ENCODE measurements at regions not wholly inside any gene's neighbourhood (a gene's known extent, or its start where the extent isn't known, plus 50 kb on each side); places are given as distances from the start of the nearest gene placed in this dataset.

- Histone ChIP-seq H3K27me3 (ENCODE audit: control insufficient read depth in 3 of 3, insufficient read depth in 3 of 3, low read depth in 1 of 3, low read length in 3 of 3) (peaks cover 0 to 18% (median 0%) of the 10 kb centered on the region in 3 experiments), H3K9ac (ENCODE audit: low read depth, low read length, poor library complexity) (no peak overlapping the region), H3K23ac (ENCODE audit: low read depth, low read length, poor library complexity) (no peak overlapping the region), H3K4me3 (ENCODE audit: low read length in 2 of 2) (no peak overlapping the region), H3K4me1 (ENCODE audit: control insufficient read depth in 2 of 2, insufficient read depth in 1 of 2, low read depth in 1 of 2, low read length in 2 of 2) (no peaks in the 10 kb centered on the region), H3K79me1 (ENCODE audit: low read depth, low read length) (no peaks in the 10 kb centered on the region), H2BK15ac (ENCODE audit: low read length) (no peak overlapping the region), H2BK5ac (ENCODE audit: low read length) (no peak overlapping the region), H3K4me2 (ENCODE audit: insufficient read depth, low read length, poor library complexity, severe bottlenecking) (no peak overlapping the region), H3K9me3 (replicated peaks in 1 of 2; ENCODE audit: control insufficient read depth in 2 of 2, insufficient read depth in 1 of 2, low read depth in 1 of 2, low read length in 2 of 2) (no peaks in the 10 kb centered on the region), H4K91ac (ENCODE audit: low read depth, low read length, poor library complexity) (no peak overlapping the region), H3K27ac (replicated peaks; ENCODE audit: low read length) (no peak overlapping the region), H3K18ac (ENCODE audit: low read length) (no peak overlapping the region), H2BK12ac (ENCODE audit: low read length) (no peak overlapping the region), H3K14ac (ENCODE audit: low read length) (no peak overlapping the region), H3K36me3 (replicated peaks in 1 of 2; ENCODE audit: control insufficient read depth in 2 of 2, insufficient read depth in 2 of 2, low read length in 2 of 2) (no peaks in the 10 kb centered on the region), H2AFZ (ENCODE audit: low read length) (peak overlapping the region; percentile 41), H3K4ac (ENCODE audit: low read length) (no peak overlapping the region), H4K8ac (ENCODE audit: low read depth, low read length) (no peak overlapping the region), H2BK120ac (ENCODE audit: low read depth, low read length) (peak overlapping the region; percentile 25), H2AK5ac (ENCODE audit: low read depth, low read length) (no peak overlapping the region)
- DNase-seq (ENCODE audit: low spot score) = no peak
- WGBS, 2 donors (ENCODE audit: extremely low coverage in 2 of 2, insufficient read length in 2 of 2, insufficient replicate concordance in 1 of 2) = no CpG with 5 or more reads among the region's 16 CpGs
Measured at GRCh38 chr1:22292011-22292788, 149.3 kb upstream of the WNT4 start.

- Histone ChIP-seq H3K4me2 (ENCODE audit: insufficient read depth, low read length, poor library complexity, severe bottlenecking) (no peak overlapping the region), H3K27me3 (ENCODE audit: control insufficient read depth in 3 of 3, insufficient read depth in 3 of 3, low read depth in 1 of 3, low read length in 3 of 3) (peaks cover 0 to 15% (median 0%) of the 10 kb centered on the region in 3 experiments), H3K4me3 (ENCODE audit: low read length in 2 of 2) (no peak overlapping the region), H3K23ac (ENCODE audit: low read depth, low read length, poor library complexity) (no peak overlapping the region), H3K9ac (ENCODE audit: low read depth, low read length, poor library complexity) (no peak overlapping the region), H2BK120ac (ENCODE audit: low read depth, low read length) (no peak overlapping the region), H2AFZ (ENCODE audit: low read length) (no peak overlapping the region), H3K14ac (ENCODE audit: low read length) (no peak overlapping the region), H3K79me1 (ENCODE audit: low read depth, low read length) (no peaks in the 10 kb centered on the region), H3K36me3 (replicated peaks in 1 of 2; ENCODE audit: control insufficient read depth in 2 of 2, insufficient read depth in 2 of 2, low read length in 2 of 2) (no peaks in the 10 kb centered on the region), H4K91ac (ENCODE audit: low read depth, low read length, poor library complexity) (no peak overlapping the region), H2AK5ac (ENCODE audit: low read depth, low read length) (no peak overlapping the region), H2BK12ac (ENCODE audit: low read length) (no peak overlapping the region), H3K4me1 (ENCODE audit: control insufficient read depth in 2 of 2, insufficient read depth in 1 of 2, low read depth in 1 of 2, low read length in 2 of 2) (no peaks in the 10 kb centered on the region), H2BK15ac (ENCODE audit: low read length) (no peak overlapping the region), H3K18ac (ENCODE audit: low read length) (no peak overlapping the region), H2BK5ac (ENCODE audit: low read length) (no peak overlapping the region), H4K8ac (ENCODE audit: low read depth, low read length) (no peak overlapping the region), H3K4ac (ENCODE audit: low read length) (no peak overlapping the region), H3K9me3 (replicated peaks in 1 of 2; ENCODE audit: control insufficient read depth in 2 of 2, insufficient read depth in 1 of 2, low read depth in 1 of 2, low read length in 2 of 2) (no peaks in the 10 kb centered on the region), H3K27ac (replicated peaks; ENCODE audit: low read length) (no peak overlapping the region)
- no peak for DNase-seq (ENCODE audit: low spot score)
- WGBS, 2 donors (ENCODE audit: extremely low coverage in 2 of 2, insufficient read length in 2 of 2, insufficient replicate concordance in 1 of 2) = no CpG with 5 or more reads among the region's 2 CpGs
Measured at GRCh38 chr1:22295396-22295795, 152.5 kb upstream of the WNT4 start.

- no peak overlapping the region for H3K23ac ChIP-seq (ENCODE audit: low read depth, low read length, poor library complexity)
- no peak overlapping the region for H3K4me3 ChIP-seq (ENCODE audit: low read length in 2 of 2)
- H3K4ac ChIP-seq (ENCODE audit: low read length) = no peak overlapping the region
- H2BK12ac ChIP-seq (ENCODE audit: low read length) = no peak overlapping the region
- no peak overlapping the region for H3K9ac ChIP-seq (ENCODE audit: low read depth, low read length, poor library complexity)
- no peak overlapping the region for H4K91ac ChIP-seq (ENCODE audit: low read depth, low read length, poor library complexity)
- H2BK5ac ChIP-seq (ENCODE audit: low read length) = no peak overlapping the region
- H3K4me2 ChIP-seq (ENCODE audit: insufficient read depth, low read length, poor library complexity, severe bottlenecking) = no peak overlapping the region
- no peak for DNase-seq (ENCODE audit: low spot score)
- H2BK15ac ChIP-seq (ENCODE audit: low read length) = no peak overlapping the region
- WGBS, 2 donors (ENCODE audit: extremely low coverage in 2 of 2, insufficient read length in 2 of 2, insufficient replicate concordance in 1 of 2) = no CpG with 5 or more reads among the region's 8 CpGs
- H4K8ac ChIP-seq (ENCODE audit: low read depth, low read length) = no peak overlapping the region
- no peak overlapping the region for H2BK120ac ChIP-seq (ENCODE audit: low read depth, low read length)
- peaks cover 0 to 15% (median 0%) of the 10 kb centered on the region in 3 experiments for H3K27me3 ChIP-seq (ENCODE audit: control insufficient read depth in 3 of 3, insufficient read depth in 3 of 3, low read depth in 1 of 3, low read length in 3 of 3)
- H2AFZ ChIP-seq (ENCODE audit: low read length) = no peak overlapping the region
- no peak overlapping the region for H3K14ac ChIP-seq (ENCODE audit: low read length)
- no peak overlapping the region for H3K27ac ChIP-seq (replicated peaks; ENCODE audit: low read length)
- no peaks in the 10 kb centered on the region for H3K4me1 ChIP-seq (ENCODE audit: control insufficient read depth in 2 of 2, insufficient read depth in 1 of 2, low read depth in 1 of 2, low read length in 2 of 2)
- H3K18ac ChIP-seq (ENCODE audit: low read length) = no peak overlapping the region
- H3K9me3 ChIP-seq (replicated peaks in 1 of 2; ENCODE audit: control insufficient read depth in 2 of 2, insufficient read depth in 1 of 2, low read depth in 1 of 2, low read length in 2 of 2) = no peaks in the 10 kb centered on the region
- H3K79me1 ChIP-seq (ENCODE audit: low read depth, low read length) = no peaks in the 10 kb centered on the region
- no peaks in the 10 kb centered on the region for H3K36me3 ChIP-seq (replicated peaks in 1 of 2; ENCODE audit: control insufficient read depth in 2 of 2, insufficient read depth in 2 of 2, low read length in 2 of 2)
- H2AK5ac ChIP-seq (ENCODE audit: low read depth, low read length) = no peak overlapping the region
Measured at GRCh38 chr1:22295856-22296255, 153.0 kb upstream of the WNT4 start.

DNA sequence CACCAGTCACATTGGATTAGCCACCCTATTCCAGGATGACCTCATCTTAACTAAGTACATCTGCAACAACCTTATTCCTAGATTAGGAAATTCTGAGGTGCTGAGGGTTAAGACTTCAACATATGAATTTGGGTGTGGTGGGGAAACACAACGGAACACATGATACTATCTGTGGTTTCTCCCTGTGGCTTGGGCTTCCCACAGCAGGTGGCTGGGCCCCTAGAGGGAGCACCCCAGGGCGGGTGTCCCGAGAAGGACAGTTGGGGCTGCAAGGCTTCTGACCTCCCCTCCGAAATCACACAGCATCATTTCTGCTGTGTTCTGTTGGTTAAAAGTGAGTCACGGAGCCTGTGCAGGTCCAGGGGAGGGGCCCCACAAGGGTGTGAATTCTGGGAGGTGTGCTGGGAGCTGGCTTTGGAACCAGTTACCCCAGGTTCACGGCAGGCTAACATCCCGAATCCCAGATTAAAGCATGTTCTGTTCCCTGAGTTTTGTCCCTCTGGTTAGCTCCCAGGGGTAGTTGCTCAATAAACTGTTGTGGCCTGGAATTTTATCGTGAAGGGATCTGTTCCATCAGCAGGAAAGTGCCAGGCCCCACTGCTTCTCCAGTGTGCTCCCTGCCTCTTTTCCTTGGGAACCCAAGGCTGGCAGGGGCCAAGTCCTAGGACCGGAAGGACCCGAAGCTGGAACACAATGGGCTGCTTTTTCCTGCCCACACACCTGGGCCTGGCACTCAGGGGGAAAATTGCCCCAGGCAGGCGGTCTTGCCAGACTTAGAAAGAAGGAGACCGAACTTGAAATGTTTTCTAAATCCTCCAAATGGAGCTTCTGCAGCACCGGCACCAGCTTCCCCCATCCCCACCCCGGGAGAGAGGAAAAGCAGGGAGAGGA, 154.0 kb upstream of the WNT4 start:
- no peak overlapping the region for H3K4me3 ChIP-seq (ENCODE audit: low read length in 2 of 2)
- no peak overlapping the region for H2AFZ ChIP-seq (ENCODE audit: low read length)
- no peak overlapping the region for H3K4me2 ChIP-seq (ENCODE audit: insufficient read depth, low read length, poor library complexity, severe bottlenecking)
- H3K4me1 ChIP-seq (ENCODE audit: control insufficient read depth in 2 of 2, insufficient read depth in 1 of 2, low read depth in 1 of 2, low read length in 2 of 2) = no peaks in the 10 kb centered on the region
- H2BK15ac ChIP-seq (ENCODE audit: low read length) = no peak overlapping the region
- H2AK5ac ChIP-seq (ENCODE audit: low read depth, low read length) = no peak overlapping the region
- no peak overlapping the region for H4K91ac ChIP-seq (ENCODE audit: low read depth, low read length, poor library complexity)
- H3K27me3 ChIP-seq (ENCODE audit: control insufficient read depth in 3 of 3, insufficient read depth in 3 of 3, low read depth in 1 of 3, low read length in 3 of 3) = peaks cover 0 to 15% (median 0%) of the 10 kb centered on the region in 3 experiments
- H3K36me3 ChIP-seq (replicated peaks in 1 of 2; ENCODE audit: control insufficient read depth in 2 of 2, insufficient read depth in 2 of 2, low read length in 2 of 2) = no peaks in the 10 kb centered on the region
- H3K4ac ChIP-seq (ENCODE audit: low read length) = no peak overlapping the region
- no peaks in the 10 kb centered on the region for H3K9me3 ChIP-seq (replicated peaks in 1 of 2; ENCODE audit: control insufficient read depth in 2 of 2, insufficient read depth in 1 of 2, low read depth in 1 of 2, low read length in 2 of 2)
- H2BK12ac ChIP-seq (ENCODE audit: low read length) = no peak overlapping the region
- H3K23ac ChIP-seq (ENCODE audit: low read depth, low read length, poor library complexity) = no peak overlapping the region
- peak overlapping the region; percentile 11 for H3K14ac ChIP-seq (ENCODE audit: low read length)
- no peak overlapping the region for H3K18ac ChIP-seq (ENCODE audit: low read length)
- H4K8ac ChIP-seq (ENCODE audit: low read depth, low read length) = no peak overlapping the region
- H3K9ac ChIP-seq (ENCODE audit: low read depth, low read length, poor library complexity) = no peak overlapping the region
- H3K27ac ChIP-seq (replicated peaks; ENCODE audit: low read length) = no peak overlapping the region
- H2BK120ac ChIP-seq (ENCODE audit: low read depth, low read length) = no peak overlapping the region
- no peaks in the 10 kb centered on the region for H3K79me1 ChIP-seq (ENCODE audit: low read depth, low read length)
- no CpG with 5 or more reads among the region's 14 CpGs for WGBS, 2 donors (ENCODE audit: extremely low coverage in 2 of 2, insufficient read length in 2 of 2, insufficient replicate concordance in 1 of 2)
- DNase-seq (ENCODE audit: low spot score) = no peak
- no peak overlapping the region for H2BK5ac ChIP-seq (ENCODE audit: low read length)
